B cell (primary cell): ENCODE measurements at regions not wholly inside any gene's neighbourhood (a gene's known extent, or its start where the extent isn't known, plus 50 kb on each side); places are given as distances from the start of the nearest gene placed in this dataset.

Experiments
- EZH2 ChIP-seq: IDR thresholded peaks from 2 replicates; pipeline ENCODE4 v1.6.1; 2012; ENCODE audit warnings: borderline replicate concordance, low read depth, mild to moderate bottlenecking, moderate library complexity, low read length; ENCODE audit not compliant: insufficient read depth, poor library complexity, severe bottlenecking
- TF ChIP-seq, protein P1 (sequence below): fragments of 200-600 bp; IDR thresholded peaks from one replicate; pipeline ENCODE4 v1.8.0; 2022; ENCODE audit warnings: antibody characterized with exemption, mild to moderate bottlenecking

- TF ChIP-seq, protein P1, sequence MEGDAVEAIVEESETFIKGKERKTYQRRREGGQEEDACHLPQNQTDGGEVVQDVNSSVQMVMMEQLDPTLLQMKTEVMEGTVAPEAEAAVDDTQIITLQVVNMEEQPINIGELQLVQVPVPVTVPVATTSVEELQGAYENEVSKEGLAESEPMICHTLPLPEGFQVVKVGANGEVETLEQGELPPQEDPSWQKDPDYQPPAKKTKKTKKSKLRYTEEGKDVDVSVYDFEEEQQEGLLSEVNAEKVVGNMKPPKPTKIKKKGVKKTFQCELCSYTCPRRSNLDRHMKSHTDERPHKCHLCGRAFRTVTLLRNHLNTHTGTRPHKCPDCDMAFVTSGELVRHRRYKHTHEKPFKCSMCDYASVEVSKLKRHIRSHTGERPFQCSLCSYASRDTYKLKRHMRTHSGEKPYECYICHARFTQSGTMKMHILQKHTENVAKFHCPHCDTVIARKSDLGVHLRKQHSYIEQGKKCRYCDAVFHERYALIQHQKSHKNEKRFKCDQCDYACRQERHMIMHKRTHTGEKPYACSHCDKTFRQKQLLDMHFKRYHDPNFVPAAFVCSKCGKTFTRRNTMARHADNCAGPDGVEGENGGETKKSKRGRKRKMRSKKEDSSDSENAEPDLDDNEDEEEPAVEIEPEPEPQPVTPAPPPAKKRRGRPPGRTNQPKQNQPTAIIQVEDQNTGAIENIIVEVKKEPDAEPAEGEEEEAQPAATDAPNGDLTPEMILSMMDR, result no peak
- no peak for TF ChIP-seq EZH2
These were observed 150.9 kb upstream of the C1orf174 start for GRCh38 chr1:4050998-4051397.
